CD4-positive, alpha-beta memory T cell (primary cell): ENCODE measurements at regions not wholly inside any gene's neighbourhood (a gene's known extent, or its start where the extent isn't known, plus 50 kb on each side); places are given as distances from the start of the nearest gene placed in this dataset.

Experiments
- CTCF ChIA-PET: fragments of 350-600 bp; sonication (Branson Sonifier 250); formaldehyde crosslinking; loops from one replicate; lab custom pipeline; 2021; ENCODE audit warnings: inconsistent platforms; ENCODE audit not compliant: partially characterized antibody; lab: Charles Lee
- POLR2A ChIA-PET: fragments of 350-600 bp; sonication (Branson Sonifier 250); formaldehyde crosslinking; loops from one replicate; lab custom pipeline; 2021; ENCODE audit not compliant: partially characterized antibody; lab: Charles Lee
- DNase-seq, 5 donors: peaks; one replicate each; pipeline versions ENCODE4 v3.0.0 to v3.0.0-alpha.2; 2020 to 2022; ENCODE audit warnings: mixed read lengths in 1 of 5
- H3K27ac ChIP-seq: one replicate; pipeline ENCODE4 v1.7.0; 2013; ENCODE audit warnings: low read depth, low read length
- H3K27me3 ChIP-seq: 2 replicates; pipeline ENCODE4 v1.7.0; 2013; ENCODE audit warnings: mild to moderate bottlenecking, low read length, moderate library complexity; ENCODE audit not compliant: insufficient read depth
- H3K36me3 ChIP-seq: 2 replicates; pipeline ENCODE4 v1.7.0; 2013; ENCODE audit warnings: mild to moderate bottlenecking, low read length, moderate library complexity; ENCODE audit not compliant: insufficient read depth
- H3K4me1 ChIP-seq: 2 replicates; pipeline ENCODE4 v1.7.0; 2013; ENCODE audit warnings: mild to moderate bottlenecking, low read length, moderate library complexity; ENCODE audit not compliant: insufficient read depth
- H3K4me3 ChIP-seq, 2 donors: one replicate each; pipeline ENCODE4 v1.7.0; 2013; ENCODE audit warnings: low read length in 2 of 2, mild to moderate bottlenecking in 1 of 2
- H3K9me3 ChIP-seq, 2 donors: one replicate each; pipeline ENCODE4 v1.7.0; 2013; ENCODE audit warnings: low read length in 2 of 2, control low read depth in 1 of 2; ENCODE audit not compliant: control insufficient read depth in 1 of 2
- H3K27ac Mint-ChIP-seq, 7 donors: one replicate each; pipeline ENCODE4 v1.8.0; 2020 to 2021; ENCODE audit warnings: mixed read lengths in 7 of 7, mild to moderate bottlenecking in 6 of 7, inconsistent platforms in 3 of 7, moderate library complexity in 3 of 7
- H3K27me3 Mint-ChIP-seq, 2 donors: one replicate each; pipeline ENCODE4 v1.8.0; 2020 to 2021; ENCODE audit warnings: mixed read lengths in 2 of 2
- H3K36me3 Mint-ChIP-seq, 2 donors: one replicate each; pipeline ENCODE4 v1.8.0; 2020 to 2021; ENCODE audit warnings: mixed read lengths in 2 of 2, inconsistent platforms in 1 of 2, mild to moderate bottlenecking in 1 of 2
- H3K4me1 Mint-ChIP-seq, 4 donors: one replicate each; pipeline ENCODE4 v1.8.0; 2020 to 2021; ENCODE audit warnings: mixed read lengths in 4 of 4, mild to moderate bottlenecking in 1 of 4
- H3K4me3 Mint-ChIP-seq, 8 donors: one replicate each; pipeline ENCODE4 v1.8.0; 2020 to 2021; ENCODE audit warnings: mixed read lengths in 8 of 8, mild to moderate bottlenecking in 7 of 8, moderate library complexity in 6 of 8, inconsistent platforms in 3 of 8
- H3K9me3 Mint-ChIP-seq, 8 donors: one replicate each; pipeline ENCODE4 v1.8.0; 2020 to 2021; ENCODE audit warnings: mixed read lengths in 8 of 8, mild to moderate bottlenecking in 5 of 8, inconsistent platforms in 3 of 8, moderate library complexity in 1 of 8
- intact Hi-C: fragments of 100-400 bp; cut with micrococcal nuclease; formaldehyde crosslinking; loops from one replicate; pipeline ENCODE4 v1.15.1; 2023

DNA sequence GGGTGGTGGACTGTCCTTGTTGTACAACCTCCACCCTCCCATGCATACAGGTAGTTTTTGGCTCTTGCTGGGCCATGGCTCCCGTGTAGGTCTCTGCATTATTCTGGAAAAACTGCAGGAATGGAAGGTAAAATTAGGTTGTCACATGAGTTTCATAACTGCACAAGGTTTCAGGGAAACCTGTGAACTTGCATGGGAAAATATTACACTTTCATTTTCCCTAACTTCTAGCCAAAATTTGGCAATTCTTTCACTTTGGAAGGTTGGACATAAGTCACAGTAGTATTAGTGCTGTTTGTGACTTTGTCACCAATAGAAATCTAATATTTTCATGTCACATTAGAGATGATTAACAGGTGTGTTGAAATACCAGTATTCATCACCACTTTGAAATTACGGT lies 118.1 kb upstream of the MGAT5 start:
- Histone ChIP-seq H3K4me1 (peaks cover 93% of the 10 kb centered on the region), H3K27ac (no peak overlapping the region), H3K4me3 (no peak overlapping the region), H3K9me3 (no peaks in the 10 kb centered on the region), H3K27me3 (no peaks in the 10 kb centered on the region), H3K36me3 (no peaks in the 10 kb centered on the region)
- Mint-ChIP-seq H3K36me3 (peaks cover 20 to 25% of the 10 kb centered on the region in 2 donors), H3K9me3 (peaks cover 0 to under 1% (median 0%) of the 10 kb centered on the region in 8 donors), H3K4me1 (peaks cover 73 to 97% (median 83%) of the 10 kb centered on the region in 4 donors), H3K4me3 (peak overlapping the region in 5 of 8 donors; percentile 65 to 79 (median 74)), H3K27ac (peak overlapping the region in 2 of 7 donors; percentile 17 to 63), H3K27me3 (no peaks in the 10 kb centered on the region)
- POLR2A ChIA-PET: interaction anchor here (0.6 to 0.9 kb wide), 2 partner anchors 45 to 61 kb away, joined by 3 read pairs; no protein-coding TSS in a partner anchor
- intact Hi-C loops: loop anchor here (5.0 kb wide), 1 partner anchor 47 kb away; no protein-coding TSS in a partner anchor
- no peak for DNase-seq
- CTCF ChIA-PET: interaction anchor here (2.0 kb wide), 1 partner anchor 8 kb away, joined by 4 read pairs; no protein-coding TSS in a partner anchor

DNA sequence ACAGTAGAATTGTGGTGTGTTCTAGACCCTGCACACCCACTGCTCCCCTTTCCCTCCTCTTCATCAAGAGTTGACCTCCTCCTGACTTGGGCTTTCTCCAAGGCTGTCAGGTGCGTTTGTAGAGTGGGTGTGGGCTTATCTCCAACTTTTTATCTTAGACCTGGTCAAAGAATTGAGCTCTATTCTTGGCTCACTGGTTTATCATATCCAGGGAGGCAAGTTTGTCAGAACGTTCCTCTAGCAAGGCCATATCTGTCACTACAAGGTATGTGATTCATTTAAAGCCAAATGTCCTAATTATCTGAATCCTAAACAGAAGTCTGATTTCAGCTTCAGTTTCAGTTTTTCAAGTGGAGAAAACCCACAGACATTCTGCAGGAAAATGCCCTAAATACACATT lies 117.1 kb upstream of the MGAT5 start:
- intact Hi-C loops: loop anchor here (5.0 kb wide), 1 partner anchor 46 kb away; no protein-coding TSS in a partner anchor
- H3K4me1 ChIP-seq: peaks cover 92% of the 10 kb centered on the region
- H3K36me3 ChIP-seq: no peaks in the 10 kb centered on the region
- no peak overlapping the region for H3K27ac ChIP-seq
- peaks cover 15 to 17% of the 10 kb centered on the region in 2 donors for H3K36me3 Mint-ChIP-seq
- peaks cover 76 to 98% (median 87%) of the 10 kb centered on the region in 4 donors for H3K4me1 Mint-ChIP-seq
- H3K27ac Mint-ChIP-seq: peak overlapping the region in 6 of 7 donors; percentile 48 to 92 (median 83)
- peak overlapping the region in 7 of 8 donors; percentile 63 to 88 (median 79) for H3K4me3 Mint-ChIP-seq
- ChIA-PET CTCF (interaction anchor here (1.0 to 2.0 kb wide), 5 partner anchors 9 to 275 kb away, joined by 3 to 5 read pairs (median 3); no protein-coding TSS in a partner anchor), POLR2A (interaction anchor here (1.0 to 1.4 kb wide), 4 partner anchors 8 to 107 kb away, joined by 3 to 5 read pairs (median 4); no protein-coding TSS in a partner anchor)
- H3K9me3 Mint-ChIP-seq: no peaks in the 10 kb centered on the region
- H3K9me3 ChIP-seq: no peaks in the 10 kb centered on the region
- no peak overlapping the region for H3K4me3 ChIP-seq
- no peaks in the 10 kb centered on the region for H3K27me3 ChIP-seq
- H3K27me3 Mint-ChIP-seq: no peaks in the 10 kb centered on the region
- DNase-seq: no peak

DNA sequence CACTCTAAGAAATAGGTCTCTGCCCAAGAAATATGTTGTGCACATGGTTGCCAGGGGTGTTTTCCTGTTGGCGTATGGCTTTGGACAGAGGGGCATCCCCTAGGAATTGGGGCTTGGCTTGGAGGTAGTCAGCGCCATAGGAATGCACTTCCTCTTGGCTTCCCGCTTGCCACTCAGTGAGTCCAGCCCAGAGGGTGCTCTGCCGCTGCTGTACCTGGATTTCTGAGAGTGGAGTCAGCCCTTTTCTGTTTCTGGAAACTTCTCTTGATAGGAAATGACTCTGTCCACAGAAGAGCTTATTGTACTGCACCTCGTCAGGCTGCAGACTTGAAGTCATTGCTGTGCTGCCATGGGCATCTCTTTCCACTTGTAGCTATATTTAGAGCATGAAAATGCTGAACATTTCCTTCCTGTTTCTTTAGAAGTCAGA lies 116.7 kb upstream of the MGAT5 start:
- Mint-ChIP-seq H3K36me3 (peaks cover 12 to 13% of the 10 kb centered on the region in 2 donors), H3K4me1 (peaks cover 79 to 99% (median 88%) of the 10 kb centered on the region in 4 donors), H3K27ac (peak overlapping the region in 5 of 7 donors; percentile 68 to 91 (median 82)), H3K9me3 (no peaks in the 10 kb centered on the region), H3K27me3 (no peaks in the 10 kb centered on the region), H3K4me3 (peak overlapping the region; percentile 32 to 88 (median 77))
- H3K4me1 ChIP-seq: peaks cover 92% of the 10 kb centered on the region
- ChIA-PET CTCF (interaction anchor here (1.0 to 2.0 kb wide), 5 partner anchors 10 to 275 kb away, joined by 3 to 5 read pairs (median 3); no protein-coding TSS in a partner anchor), POLR2A (interaction anchor here (0.7 to 1.7 kb wide), 6 partner anchors 9 to 270 kb away, joined by 3 to 5 read pairs (median 4); no protein-coding TSS in a partner anchor)
- no peaks in the 10 kb centered on the region for H3K9me3 ChIP-seq
- DNase-seq: no peak
- H3K27ac ChIP-seq: no peak overlapping the region
- no peaks in the 10 kb centered on the region for H3K36me3 ChIP-seq
- no peaks in the 10 kb centered on the region for H3K27me3 ChIP-seq
- intact Hi-C loops: loop anchor here (5.0 kb wide), 1 partner anchor 45 kb away; no protein-coding TSS in a partner anchor
- no peak overlapping the region for H3K4me3 ChIP-seq

DNA sequence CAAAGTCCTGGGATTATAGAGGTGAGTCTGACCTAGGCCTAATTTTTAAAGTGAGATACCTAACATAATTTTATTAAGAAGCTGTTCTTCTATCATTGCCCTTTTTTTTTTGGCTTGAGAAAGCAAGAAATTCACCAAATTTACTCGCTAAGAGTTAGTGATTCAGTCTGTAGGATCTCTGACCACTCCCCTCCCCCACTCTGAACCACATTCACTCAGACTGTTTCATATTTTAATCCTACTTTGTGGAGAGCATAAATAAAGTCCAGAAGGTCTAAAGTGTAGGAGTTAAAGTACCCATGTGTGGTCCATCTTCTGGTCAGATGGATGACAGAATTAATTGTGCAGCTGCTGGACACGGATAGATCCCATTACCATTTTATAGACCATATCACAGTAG lies 115.8 kb upstream of the MGAT5 start:
- DNase-seq: no peak
- Histone ChIP-seq H3K27ac (no peak overlapping the region), H3K27me3 (no peaks in the 10 kb centered on the region), H3K9me3 (no peaks in the 10 kb centered on the region), H3K4me3 (no peak overlapping the region), H3K4me1 (peaks cover 90% of the 10 kb centered on the region), H3K36me3 (no peaks in the 10 kb centered on the region)
- peaks cover 7 to 9% of the 10 kb centered on the region in 2 donors for H3K36me3 Mint-ChIP-seq
- H3K27me3 Mint-ChIP-seq: no peaks in the 10 kb centered on the region
- intact Hi-C loops: loop anchor here (5.0 kb wide), 1 partner anchor 44 kb away; no protein-coding TSS in a partner anchor
- ChIA-PET CTCF (interaction anchor here (1.7 kb wide), 1 partner anchor 18 kb away, joined by 5 read pairs; no protein-coding TSS in a partner anchor), POLR2A (interaction anchor here (1.7 kb wide), 1 partner anchor 16 kb away, joined by 3 read pairs; no protein-coding TSS in a partner anchor)
- H3K27ac Mint-ChIP-seq: peak overlapping the region in 4 of 7 donors; percentile 3 to 82 (median 50)
- peaks cover 80 to 100% (median 92%) of the 10 kb centered on the region in 4 donors for H3K4me1 Mint-ChIP-seq
- no peaks in the 10 kb centered on the region for H3K9me3 Mint-ChIP-seq
- peak overlapping the region in 2 of 8 donors; percentile 36 to 37 for H3K4me3 Mint-ChIP-seq

DNA sequence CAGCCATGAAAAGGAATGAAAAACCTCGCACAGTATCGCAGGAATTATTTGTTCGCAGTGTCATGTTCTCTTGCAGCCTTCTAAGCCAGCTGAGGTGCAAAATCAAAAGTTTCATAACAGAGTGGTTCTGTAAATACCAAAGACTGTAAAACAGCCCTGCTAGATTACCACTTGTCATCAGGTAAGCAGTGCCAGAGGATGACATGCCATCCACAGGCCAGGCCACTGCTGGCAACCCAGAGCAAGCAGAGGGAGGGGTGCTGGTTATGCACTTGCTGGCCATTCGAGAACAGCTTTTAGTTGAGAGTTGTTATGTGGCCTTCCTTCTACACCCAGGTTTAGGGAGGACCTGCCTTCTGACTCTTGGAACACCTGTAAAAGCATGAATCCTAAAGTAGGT lies 114.3 kb upstream of the MGAT5 start:
- H3K4me3 Mint-ChIP-seq: peak overlapping the region in 1 of 8 donors; percentile 32

DNA sequence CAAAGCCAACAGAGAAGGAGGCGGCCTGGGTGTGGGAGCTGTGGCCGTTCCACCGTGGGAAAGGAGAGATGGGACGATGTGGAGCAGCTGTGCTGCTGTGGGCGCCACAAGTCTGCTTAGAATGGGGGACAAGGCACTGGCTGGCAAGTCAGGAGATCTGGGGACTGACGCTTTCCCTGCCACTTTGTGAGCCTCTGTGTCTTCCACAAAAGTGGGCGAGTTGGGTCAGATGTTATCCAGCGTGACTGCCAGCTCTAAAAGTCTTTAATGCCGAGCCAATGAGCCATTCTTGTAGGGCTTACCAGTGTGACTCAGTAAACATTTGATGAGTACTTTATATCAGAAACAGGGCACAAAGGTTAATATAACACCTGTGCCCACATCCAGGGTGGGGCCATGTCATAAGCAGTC lies 113.6 kb upstream of the MGAT5 start:
- Mint-ChIP-seq H3K27me3 (no peaks in the 10 kb centered on the region), H3K4me1 (peaks cover 80 to 98% (median 89%) of the 10 kb centered on the region in 4 donors), H3K9me3 (no peaks in the 10 kb centered on the region), H3K36me3 (peaks cover 12 to 14% of the 10 kb centered on the region in 2 donors), H3K4me3 (peak overlapping the region in 3 of 8 donors; percentile 22 to 66 (median 32)), H3K27ac (peak overlapping the region; percentile 36 to 80 (median 64))
- H3K4me1 ChIP-seq: peaks cover 89% of the 10 kb centered on the region
- no peaks in the 10 kb centered on the region for H3K27me3 ChIP-seq
- intact Hi-C loops: no loop called here
- ChIA-PET CTCF (interaction anchor here (1.5 kb wide), 1 partner anchor 67 kb away, joined by 3 read pairs; no protein-coding TSS in a partner anchor), POLR2A (interaction anchor here (1.2 kb wide), 1 partner anchor 15 kb away, joined by 4 read pairs; no protein-coding TSS in a partner anchor)
- H3K4me3 ChIP-seq: no peak overlapping the region
- H3K36me3 ChIP-seq: no peaks in the 10 kb centered on the region
- H3K27ac ChIP-seq: no peak overlapping the region
- no peaks in the 10 kb centered on the region for H3K9me3 ChIP-seq
- no peak for DNase-seq

More for the DNA sequence above, 114.3 kb upstream of the MGAT5 start:
- Mint-ChIP-seq H3K27ac (peak overlapping the region in 6 of 7 donors; percentile 37 to 77 (median 66)), H3K4me1 (peaks cover 79 to 98% (median 90%) of the 10 kb centered on the region in 4 donors), H3K36me3 (peaks cover 12 to 14% of the 10 kb centered on the region in 2 donors), H3K9me3 (no peaks in the 10 kb centered on the region), H3K27me3 (no peaks in the 10 kb centered on the region)
- no peaks in the 10 kb centered on the region for H3K9me3 ChIP-seq
- peaks cover 88% of the 10 kb centered on the region for H3K4me1 ChIP-seq
- no peak overlapping the region for H3K4me3 ChIP-seq
- intact Hi-C loops: loop anchor here (5.0 kb wide), 1 partner anchor 43 kb away; no protein-coding TSS in a partner anchor
- H3K27me3 ChIP-seq: no peaks in the 10 kb centered on the region
- ChIA-PET POLR2A (no interaction called here), CTCF (interaction anchor here (1.5 kb wide), 1 partner anchor 68 kb away, joined by 3 read pairs; no protein-coding TSS in a partner anchor)
- no peaks in the 10 kb centered on the region for H3K36me3 ChIP-seq
- H3K27ac ChIP-seq: no peak overlapping the region
- DNase-seq: no peak
